RWPE1 (cell line): ENCODE measurements at regions not wholly inside any gene's neighbourhood (a gene's known extent, or its start where the extent isn't known, plus 50 kb on each side); places are given as distances from the start of the nearest gene placed in this dataset.

Experiments
- CTCF ChIA-PET: fragments of 350-600 bp; sonication (Branson Sonifier 250); formaldehyde crosslinking; extraction: SDS; loops from one replicate; lab custom pipeline; 2021; lab: Yijun Ruan, JAX
- POLR2A ChIA-PET: fragments of 400-600 bp; formaldehyde crosslinking; extraction: SDS; loops from one replicate; lab custom pipeline; 2020; ENCODE audit warnings: antibody characterized with exemption; ENCODE audit not compliant: low non-redundant PET; lab: Yijun Ruan, JAX
- DNase-seq: peaks from one replicate; pipeline ENCODE4 v3.0.0; 2012; ENCODE audit warnings: low spot score
- H3K27ac ChIP-seq: fragments of 450-650 bp; 2 replicates; pipeline ENCODE4 v1.5.1; 2017
- TF ChIP-seq, protein P1 (sequence below): fragments of 450-650 bp; conservative IDR thresholded peaks from 2 replicates; pipeline ENCODE4 v1.5.1; 2017; ENCODE audit warnings: low read depth, mild to moderate bottlenecking

DNA sequence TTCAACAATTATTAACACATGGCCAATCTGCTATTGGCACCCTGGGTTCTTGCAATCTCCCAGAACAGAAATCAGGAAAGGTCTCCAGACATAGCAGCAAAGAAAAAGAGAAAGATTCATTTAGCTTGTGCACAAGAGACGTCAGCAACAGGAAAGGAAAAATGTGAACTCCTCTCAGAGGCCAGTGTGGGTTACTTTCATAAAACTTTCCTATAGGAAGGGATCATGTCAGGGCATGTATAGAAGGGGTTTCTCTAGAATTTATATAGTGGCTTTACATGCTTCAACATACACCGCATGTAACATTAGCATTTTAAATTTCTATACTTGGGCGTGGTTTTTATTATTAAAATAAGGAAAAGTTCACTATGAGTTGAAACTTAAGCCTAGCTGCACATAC, 725.1 kb downstream of the SORCS1 start:
- TF ChIP-seq, protein P1, sequence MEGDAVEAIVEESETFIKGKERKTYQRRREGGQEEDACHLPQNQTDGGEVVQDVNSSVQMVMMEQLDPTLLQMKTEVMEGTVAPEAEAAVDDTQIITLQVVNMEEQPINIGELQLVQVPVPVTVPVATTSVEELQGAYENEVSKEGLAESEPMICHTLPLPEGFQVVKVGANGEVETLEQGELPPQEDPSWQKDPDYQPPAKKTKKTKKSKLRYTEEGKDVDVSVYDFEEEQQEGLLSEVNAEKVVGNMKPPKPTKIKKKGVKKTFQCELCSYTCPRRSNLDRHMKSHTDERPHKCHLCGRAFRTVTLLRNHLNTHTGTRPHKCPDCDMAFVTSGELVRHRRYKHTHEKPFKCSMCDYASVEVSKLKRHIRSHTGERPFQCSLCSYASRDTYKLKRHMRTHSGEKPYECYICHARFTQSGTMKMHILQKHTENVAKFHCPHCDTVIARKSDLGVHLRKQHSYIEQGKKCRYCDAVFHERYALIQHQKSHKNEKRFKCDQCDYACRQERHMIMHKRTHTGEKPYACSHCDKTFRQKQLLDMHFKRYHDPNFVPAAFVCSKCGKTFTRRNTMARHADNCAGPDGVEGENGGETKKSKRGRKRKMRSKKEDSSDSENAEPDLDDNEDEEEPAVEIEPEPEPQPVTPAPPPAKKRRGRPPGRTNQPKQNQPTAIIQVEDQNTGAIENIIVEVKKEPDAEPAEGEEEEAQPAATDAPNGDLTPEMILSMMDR = no peak
- POLR2A ChIA-PET = no interaction called here
- H3K27ac ChIP-seq = peak overlapping the region; percentile 65
- no peak for DNase-seq
- CTCF ChIA-PET = no interaction called here

DNA sequence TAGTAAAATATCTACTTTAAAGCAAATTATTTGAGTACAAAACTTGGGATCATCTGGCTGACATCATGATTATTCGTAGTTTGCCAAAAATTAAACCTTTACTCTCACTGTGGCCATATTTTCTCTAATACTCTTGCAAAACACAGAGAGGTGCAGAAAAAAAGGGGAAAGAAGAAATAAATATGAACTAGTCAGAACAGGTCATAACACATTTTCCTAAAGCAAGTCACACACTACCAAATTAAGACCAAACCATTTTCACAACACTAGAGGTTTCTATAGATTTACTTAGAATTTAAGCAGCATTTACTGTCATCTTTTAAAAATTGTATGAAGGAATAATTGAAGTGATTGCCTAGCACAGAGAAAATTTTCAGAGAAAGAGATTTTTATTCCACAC, 726.1 kb downstream of the SORCS1 start:
- TF ChIP-seq, protein P1 = no peak
- ChIA-PET POLR2A (no interaction called here), CTCF (no interaction called here)
- no peak overlapping the region for H3K27ac ChIP-seq
- DNase-seq = no peak

GRCh38 chr10:106436123-106436715, 728.3 kb downstream of the SORCS1 start:
- ChIA-PET CTCF (interaction anchor here (0.6 kb wide), 1 partner anchor 1885 kb away, joined by 5 read pairs; no protein-coding TSS in a partner anchor), POLR2A (no interaction called here)
- H3K27ac ChIP-seq = no peak overlapping the region
- peak; percentile 95 for DNase-seq
- TF ChIP-seq, protein P1 = no peak

DNA sequence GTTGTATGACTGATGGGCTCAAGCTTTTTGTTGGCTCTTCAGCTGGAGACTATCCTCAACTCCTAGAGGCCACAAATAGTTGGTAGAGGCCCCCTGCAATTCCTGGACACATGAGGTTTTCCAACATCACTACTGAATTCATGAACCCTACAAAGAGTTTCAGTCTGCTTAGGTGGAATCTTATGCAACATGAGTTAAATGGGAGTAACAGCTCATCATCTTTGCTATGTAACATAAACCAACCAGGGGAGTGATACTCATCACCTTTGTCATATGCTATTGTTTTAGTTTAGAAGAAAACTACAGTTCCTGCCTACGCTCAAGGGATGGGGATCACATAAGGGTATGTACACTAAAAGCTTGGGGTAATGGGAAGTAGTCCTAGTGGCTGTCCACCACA, 729.4 kb downstream of the SORCS1 start:
- POLR2A ChIA-PET = no interaction called here
- DNase-seq = no peak
- CTCF ChIA-PET = interaction anchor here (0.5 kb wide), 1 partner anchor 121 kb away, joined by 4 read pairs; no protein-coding TSS in a partner anchor
- no peak overlapping the region for H3K27ac ChIP-seq
- TF ChIP-seq, protein P1 = no peak

DNA sequence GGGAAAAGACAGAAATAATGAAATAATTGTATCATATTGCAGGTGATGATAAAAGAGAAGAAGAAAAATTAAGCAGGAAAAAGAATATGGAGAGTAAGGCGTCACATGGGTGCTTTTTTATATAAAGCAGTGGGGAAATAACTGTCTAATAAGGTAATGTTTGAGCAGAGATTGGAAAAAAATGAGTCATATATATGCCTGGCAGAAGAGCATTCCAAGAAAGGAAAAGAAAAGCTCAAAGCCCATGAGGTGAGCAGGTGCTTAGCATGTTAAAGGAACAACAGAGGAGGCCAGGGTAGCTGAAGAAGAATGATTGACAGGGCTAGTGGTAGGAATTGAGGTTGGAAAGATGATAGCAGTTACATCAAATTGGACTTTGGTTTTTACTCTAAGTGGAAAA, 739.5 kb downstream of the SORCS1 start:
- DNase-seq = peak; percentile 55
- H3K27ac ChIP-seq = no peak overlapping the region
- TF ChIP-seq, protein P1 = no peak
- CTCF ChIA-PET = interaction anchor here (0.7 kb wide), 1 partner anchor 204 kb away, joined by 5 read pairs; no protein-coding TSS in a partner anchor
- POLR2A ChIA-PET = no interaction called here

- TF ChIP-seq, protein P1 = no peak
- H3K27ac ChIP-seq = no peak overlapping the region
- DNase-seq = peak; percentile 92
- ChIA-PET CTCF (interaction anchor here (0.7 kb wide), 1 partner anchor 205 kb away, joined by 5 read pairs; no protein-coding TSS in a partner anchor), POLR2A (no interaction called here)
Observed at GRCh38 chr10:106424054-106424453, 740.5 kb downstream of the SORCS1 start.
